ENCODE measurements at regions not wholly inside any gene's neighbourhood (a gene's known extent, or its start where the extent isn't known, plus 50 kb on each side); places are given as distances from the start of the nearest gene placed in this dataset.
"Not testable (repeated sequence)": the region's sequence is repeated elsewhere in the genome, so short reads cannot be mapped to it uniquely, and the experiment has no call there.

- TF ChIP-seq, protein P1, sequence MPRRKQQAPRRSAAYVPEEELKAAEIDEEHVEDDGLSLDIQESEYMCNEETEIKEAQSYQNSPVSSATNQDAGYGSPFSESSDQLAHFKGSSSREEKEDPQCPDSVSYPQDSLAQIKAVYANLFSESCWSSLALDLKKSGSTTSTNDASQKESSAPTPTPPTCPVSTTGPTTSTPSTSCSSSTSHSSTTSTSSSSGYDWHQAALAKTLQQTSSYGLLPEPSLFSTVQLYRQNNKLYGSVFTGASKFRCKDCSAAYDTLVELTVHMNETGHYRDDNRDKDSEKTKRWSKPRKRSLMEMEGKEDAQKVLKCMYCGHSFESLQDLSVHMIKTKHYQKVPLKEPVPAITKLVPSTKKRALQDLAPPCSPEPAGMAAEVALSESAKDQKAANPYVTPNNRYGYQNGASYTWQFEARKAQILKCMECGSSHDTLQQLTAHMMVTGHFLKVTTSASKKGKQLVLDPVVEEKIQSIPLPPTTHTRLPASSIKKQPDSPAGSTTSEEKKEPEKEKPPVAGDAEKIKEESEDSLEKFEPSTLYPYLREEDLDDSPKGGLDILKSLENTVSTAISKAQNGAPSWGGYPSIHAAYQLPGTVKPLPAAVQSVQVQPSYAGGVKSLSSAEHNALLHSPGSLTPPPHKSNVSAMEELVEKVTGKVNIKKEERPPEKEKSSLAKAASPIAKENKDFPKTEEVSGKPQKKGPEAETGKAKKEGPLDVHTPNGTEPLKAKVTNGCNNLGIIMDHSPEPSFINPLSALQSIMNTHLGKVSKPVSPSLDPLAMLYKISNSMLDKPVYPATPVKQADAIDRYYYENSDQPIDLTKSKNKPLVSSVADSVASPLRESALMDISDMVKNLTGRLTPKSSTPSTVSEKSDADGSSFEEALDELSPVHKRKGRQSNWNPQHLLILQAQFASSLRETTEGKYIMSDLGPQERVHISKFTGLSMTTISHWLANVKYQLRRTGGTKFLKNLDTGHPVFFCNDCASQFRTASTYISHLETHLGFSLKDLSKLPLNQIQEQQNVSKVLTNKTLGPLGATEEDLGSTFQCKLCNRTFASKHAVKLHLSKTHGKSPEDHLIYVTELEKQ (tag by site-specific recombination; IDR thresholded peaks at IDR 0.05; ENCODE audit: borderline replicate concordance), result no peak
- TF ChIP-seq ZNF785 (tag by site-specific recombination; IDR thresholded peaks at IDR 0.05), result no peak
- TF ChIP-seq ZNF473 (tag by site-specific recombination; IDR thresholded peaks at IDR 0.05), result no peak
- TF ChIP-seq ZNF16 (tag by site-specific recombination; IDR thresholded peaks at IDR 0.05; ENCODE audit: low read depth), result no peak
These were observed 459.0 kb upstream of the NR3C2 start (continued) for GRCh38 chr4:148901075-148901705.

GRCh38 chr4:148898139-148898538 lies 455.9 kb upstream of the NR3C2 start:
- H3K36me3 ChIP-seq (ENCODE audit: control insufficient read depth in 2 of 2, insufficient read depth in 1 of 2, low read length in 2 of 2); H3K4me1 ChIP-seq (ENCODE audit: control insufficient read depth, insufficient read depth, low read length); H3K4me3 ChIP-seq (ENCODE audit: low read depth, low read length); POLR2A ChIA-PET; CTCF ChIA-PET; H3K9me3 ChIP-seq (ENCODE audit: control insufficient read depth, insufficient read depth, low read depth, low read length); H3K27ac ChIP-seq (ENCODE audit: extremely low read depth, low read depth, low read length): not testable (repeated sequence)
- TF ChIP-seq SETDB1 (IDR thresholded peaks at IDR 0.05; ENCODE audit: insufficient read length, low read length) (peak; percentile 73), ZNF585B (tag by site-specific recombination; IDR thresholded peaks at IDR 0.05) (peak; percentile 74)

- H3K4me1 ChIP-seq (ENCODE audit: control insufficient read depth, insufficient read depth, low read length), result no peaks in the 10 kb centered on the region
- no peak overlapping the region for H3K4me3 ChIP-seq (ENCODE audit: low read depth, low read length)
- H3K9me3 ChIP-seq (ENCODE audit: control insufficient read depth, insufficient read depth, low read depth, low read length), result no peaks in the 10 kb centered on the region
- CTCF ChIA-PET, result no interaction called here
- TF ChIP-seq HOXA7 (CRISPR knock-in tag; IDR thresholded peaks at IDR 0.05; ENCODE audit: borderline replicate concordance), result no peak
- H3K27ac ChIP-seq (ENCODE audit: extremely low read depth, low read depth, low read length), result no peak overlapping the region
- POLR2A ChIA-PET, result no interaction called here
- H3K36me3 ChIP-seq (ENCODE audit: control insufficient read depth in 2 of 2, insufficient read depth in 1 of 2, low read length in 2 of 2), result no peaks in the 10 kb centered on the region
These were observed 450.9 kb upstream of the NR3C2 start for GRCh38 chr4:148893095-148893494.

DNA sequence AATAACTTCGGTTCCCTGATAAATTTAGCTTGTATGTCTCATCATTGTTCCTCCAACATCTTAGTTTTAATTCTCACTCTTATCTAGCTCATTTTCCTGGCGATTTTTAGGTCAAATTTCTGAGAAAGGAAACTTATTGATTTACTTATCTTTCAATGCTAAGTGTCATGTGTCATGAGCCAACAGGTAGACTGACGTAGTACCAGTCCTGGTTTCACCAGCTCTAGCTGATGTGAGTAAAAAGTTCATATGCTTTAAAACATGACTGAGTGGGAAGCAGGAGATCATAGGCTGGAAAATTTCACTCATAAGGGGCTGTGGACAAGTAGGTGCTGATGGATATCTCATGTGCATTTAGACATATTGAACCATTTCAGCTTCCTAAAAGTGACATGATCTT lies 441.7 kb upstream of the NR3C2 start:
- no peaks in the 10 kb centered on the region for H3K36me3 ChIP-seq (ENCODE audit: control insufficient read depth in 2 of 2, insufficient read depth in 1 of 2, low read length in 2 of 2)
- ChIA-PET POLR2A (no interaction called here), CTCF (interaction anchor here (0.6 kb wide), 1 partner anchor 10 kb away, joined by 3 read pairs; no protein-coding TSS in a partner anchor)
- H3K4me1 ChIP-seq (ENCODE audit: control insufficient read depth, insufficient read depth, low read length), result no peaks in the 10 kb centered on the region
- no peaks in the 10 kb centered on the region for H3K9me3 ChIP-seq (ENCODE audit: control insufficient read depth, insufficient read depth, low read depth, low read length)
- no peak overlapping the region for H3K27ac ChIP-seq (ENCODE audit: extremely low read depth, low read depth, low read length)
- no peak overlapping the region for H3K4me3 ChIP-seq (ENCODE audit: low read depth, low read length)
- TF ChIP-seq ZFHX2 (tag by site-specific recombination; conservative IDR thresholded peaks at IDR 0.05) (no peak), ZSCAN5A (tag by site-specific recombination; IDR thresholded peaks at IDR 0.05) (no peak), ZNF600 (tag by site-specific recombination; IDR thresholded peaks at IDR 0.05) (no peak), ZNF423 (tag by site-specific recombination; IDR thresholded peaks at IDR 0.05) (no peak), ZNF677 (tag by site-specific recombination; IDR thresholded peaks at IDR 0.05) (no peak), PRDM10 (tag by site-specific recombination; IDR thresholded peaks at IDR 0.05) (no peak), ZNF76 (tag by site-specific recombination; IDR thresholded peaks at IDR 0.05; ENCODE audit: borderline replicate concordance, low read depth) (no peak), ZFP37 (tag by site-specific recombination; IDR thresholded peaks at IDR 0.05) (no peak), ZNF280C (tag by site-specific recombination; IDR thresholded peaks at IDR 0.05) (no peak), KLF17 (tag by site-specific recombination; IDR thresholded peaks at IDR 0.05) (no peak), ZFP69B (tag by site-specific recombination; IDR thresholded peaks at IDR 0.05) (no peak)
